ENCODE measurements at regions not wholly inside any gene's neighbourhood (a gene's known extent, or its start where the extent isn't known, plus 50 kb on each side); places are given as distances from the start of the nearest gene placed in this dataset.

GRCh38 chrX:121169099-121170035 lies 122.0 kb downstream of the GLUD2 start:
- TF ChIP-seq EP300 (IDR thresholded peaks at IDR 0.05; ENCODE audit: borderline replicate concordance) (no peak), MAX (IDR thresholded peaks at IDR 0.05) (no peak), REST (IDR thresholded peaks at IDR 0.05; ENCODE audit: low read depth) (no peak), NFIC (IDR thresholded peaks at IDR 0.05) (no peak), ZBTB7A (IDR thresholded peaks at IDR 0.05; ENCODE audit: low read depth) (no peak), RAD21 (IDR thresholded peaks at IDR 0.05; ENCODE audit: low read depth) (no peak), CREB1 (IDR thresholded peaks at IDR 0.05; ENCODE audit: low read depth) (no peak), YY1 (IDR thresholded peaks at IDR 0.05; ENCODE audit: low read depth) (no peak), CEBPB (IDR thresholded peaks at IDR 0.05) (no peak), EGR1 (IDR thresholded peaks at IDR 0.05) (no peak), TAF1 (IDR thresholded peaks at IDR 0.05; ENCODE audit: low read depth) (no peak), TEAD4 (IDR thresholded peaks at IDR 0.05) (no peak), FOXM1 (IDR thresholded peaks at IDR 0.05; ENCODE audit: borderline replicate concordance, low read depth) (no peak)
